Activated naive CD8-positive, alpha-beta T cell treated with anti-CD3 and anti-CD28 coated beads for 36 hours (primary cell): ENCODE measurements at regions not wholly inside any gene's neighbourhood (a gene's known extent, or its start where the extent isn't known, plus 50 kb on each side); places are given as distances from the start of the nearest gene placed in this dataset.
"Not testable (repeated sequence)": the region's sequence is repeated elsewhere in the genome, so short reads cannot be mapped to it uniquely, and the experiment has no call there.

Experiments used
- DNase-seq: peaks from one replicate; pipeline ENCODE4 v3.0.0; 2021
- H3K27ac Mint-ChIP-seq: one replicate; pipeline ENCODE4 v1.8.0; 2022; ENCODE audit warnings: mild to moderate bottlenecking, moderate library complexity, mixed read lengths
- H3K27me3 Mint-ChIP-seq: one replicate; pipeline ENCODE4 v1.8.0; 2022; ENCODE audit warnings: mild to moderate bottlenecking, mixed read lengths
- H3K36me3 Mint-ChIP-seq: one replicate; pipeline ENCODE4 v1.8.0; 2021; ENCODE audit warnings: mild to moderate bottlenecking, mixed read lengths
- H3K4me1 Mint-ChIP-seq: one replicate; pipeline ENCODE4 v1.8.0; 2021; ENCODE audit warnings: mixed read lengths
- H3K4me3 Mint-ChIP-seq: one replicate; pipeline ENCODE4 v1.8.0; 2022; ENCODE audit warnings: mild to moderate bottlenecking, moderate library complexity, mixed read lengths
- H3K9me3 Mint-ChIP-seq: one replicate; pipeline ENCODE4 v1.8.0; 2022; ENCODE audit warnings: mixed read lengths

DNA sequence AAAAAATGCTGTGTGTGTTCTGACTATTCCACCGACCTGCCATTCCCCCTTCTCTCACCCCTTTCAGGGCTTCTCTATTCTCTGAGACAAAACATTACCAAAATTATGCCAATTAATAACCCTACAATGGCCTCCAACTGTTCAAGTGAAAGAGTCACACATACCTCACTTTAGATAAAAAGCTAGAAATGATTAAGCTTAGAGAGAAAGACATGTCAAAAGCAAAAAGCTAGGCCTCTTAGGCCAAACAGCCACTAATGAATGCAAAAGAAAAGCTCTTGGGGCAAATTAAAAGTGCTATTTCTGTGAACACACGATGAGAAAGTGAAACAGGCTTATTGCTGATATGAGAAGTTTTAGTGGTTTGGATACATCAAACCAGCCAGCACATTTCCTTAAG lies 279.6 kb upstream of the GRAMD2B start:
- no peaks in the 10 kb centered on the region for H3K27me3 Mint-ChIP-seq
- no peak overlapping the region for H3K4me3 Mint-ChIP-seq
- no peak overlapping the region for H3K27ac Mint-ChIP-seq
- no peak for DNase-seq
- no peaks in the 10 kb centered on the region for H3K4me1 Mint-ChIP-seq
- H3K36me3 Mint-ChIP-seq = no peaks in the 10 kb centered on the region
- H3K9me3 Mint-ChIP-seq = peaks cover 10% of the 10 kb centered on the region

DNA sequence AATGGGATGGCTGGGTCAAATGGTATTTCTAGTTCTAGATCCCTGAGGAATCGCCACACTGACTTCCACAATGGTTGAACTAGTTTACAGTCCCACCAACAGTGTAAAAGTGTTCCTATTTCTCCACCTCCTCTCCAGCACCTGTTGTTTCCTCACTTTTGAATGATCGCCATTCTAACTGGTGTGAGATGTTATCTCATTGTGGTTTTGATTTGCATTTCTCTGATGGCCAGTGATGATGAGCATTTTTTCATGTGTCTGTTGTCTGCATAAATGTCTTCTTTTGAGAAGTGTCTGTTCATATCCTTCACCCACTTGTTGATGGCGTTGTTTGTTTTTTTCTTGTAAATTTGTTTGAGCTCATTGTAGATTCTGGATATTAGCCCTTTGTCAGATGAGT lies 272.9 kb upstream of the GRAMD2B start:
- not testable (repeated sequence) for H3K4me3 Mint-ChIP-seq

DNA sequence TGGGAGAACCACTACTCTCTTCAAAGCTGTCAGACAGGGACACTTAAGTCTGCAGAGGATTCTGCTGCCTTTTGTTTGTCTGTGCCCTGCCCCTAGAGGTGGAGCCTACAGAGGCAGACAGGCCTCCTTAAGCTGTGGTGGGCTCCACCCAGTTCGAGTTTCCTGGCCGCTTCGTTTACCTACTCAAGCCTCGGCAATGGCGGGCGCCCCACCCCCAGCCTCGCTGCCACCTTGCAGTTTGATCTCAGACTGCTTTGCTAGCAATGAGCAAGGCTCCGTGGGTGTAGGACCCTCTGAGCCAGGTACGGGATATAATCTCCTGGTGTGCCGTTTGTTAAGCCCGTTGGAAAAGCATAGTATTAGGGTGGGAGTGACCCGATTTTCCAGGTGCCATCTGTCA lies 267.9 kb upstream of the GRAMD2B start:
- H3K27me3 Mint-ChIP-seq, H3K36me3 Mint-ChIP-seq, H3K27ac Mint-ChIP-seq, DNase-seq, H3K4me1 Mint-ChIP-seq, H3K4me3 Mint-ChIP-seq: not testable (repeated sequence)
- H3K9me3 Mint-ChIP-seq = peaks cover 15% of the 10 kb centered on the region

More for the DNA sequence above, 272.9 kb upstream of the GRAMD2B start:
- H3K4me1 Mint-ChIP-seq, H3K36me3 Mint-ChIP-seq, H3K27me3 Mint-ChIP-seq, DNase-seq, H3K27ac Mint-ChIP-seq: not testable (repeated sequence)
- H3K9me3 Mint-ChIP-seq = peaks cover 15% of the 10 kb centered on the region

DNA sequence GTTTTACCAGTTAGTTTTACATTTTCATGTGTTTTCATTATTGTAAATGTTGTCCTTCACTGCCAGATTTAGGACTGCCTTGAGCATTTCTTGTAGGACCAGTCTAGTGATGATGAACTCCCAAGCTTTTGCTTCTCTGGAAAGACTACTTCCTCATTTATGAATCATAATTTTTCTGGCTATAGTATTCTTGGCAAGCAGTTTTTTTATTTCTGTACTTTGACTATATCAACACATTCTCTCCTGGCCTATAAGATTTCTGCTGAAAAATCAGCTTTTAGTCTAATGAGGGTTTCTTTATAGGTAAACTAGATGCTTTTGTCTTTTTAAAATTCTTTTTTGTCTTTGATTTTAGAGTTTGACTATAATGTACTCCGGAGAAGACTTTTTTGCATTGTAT lies 256.8 kb upstream of the GRAMD2B start:
- Mint-ChIP-seq H3K27me3 (no peaks in the 10 kb centered on the region), H3K4me1 (no peaks in the 10 kb centered on the region), H3K4me3 (no peak overlapping the region), H3K9me3 (peaks cover 15% of the 10 kb centered on the region), H3K36me3 (no peaks in the 10 kb centered on the region), H3K27ac (no peak overlapping the region)
- DNase-seq = no peak

DNA sequence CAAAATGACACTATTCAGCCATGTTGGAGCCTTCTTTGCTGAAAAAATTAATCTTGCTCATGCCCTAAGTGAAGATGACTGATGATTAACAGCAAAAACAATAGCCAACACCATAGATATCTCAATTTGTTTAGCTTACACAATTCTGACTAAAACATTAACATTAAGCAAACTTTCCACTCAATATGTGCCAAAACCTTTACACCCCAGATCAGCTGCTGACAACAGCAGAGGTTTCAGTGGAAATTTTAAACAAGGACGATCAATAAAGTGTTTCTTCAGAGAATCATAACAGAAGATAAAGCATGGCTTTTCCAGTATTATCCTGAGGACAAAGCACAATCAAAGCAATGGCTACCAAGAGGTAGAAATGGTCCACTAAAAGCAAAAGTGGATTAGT lies 254.4 kb upstream of the GRAMD2B start:
- H3K4me3 Mint-ChIP-seq = no peak overlapping the region
- H3K4me1 Mint-ChIP-seq = no peaks in the 10 kb centered on the region
- H3K36me3 Mint-ChIP-seq = no peaks in the 10 kb centered on the region

DNA sequence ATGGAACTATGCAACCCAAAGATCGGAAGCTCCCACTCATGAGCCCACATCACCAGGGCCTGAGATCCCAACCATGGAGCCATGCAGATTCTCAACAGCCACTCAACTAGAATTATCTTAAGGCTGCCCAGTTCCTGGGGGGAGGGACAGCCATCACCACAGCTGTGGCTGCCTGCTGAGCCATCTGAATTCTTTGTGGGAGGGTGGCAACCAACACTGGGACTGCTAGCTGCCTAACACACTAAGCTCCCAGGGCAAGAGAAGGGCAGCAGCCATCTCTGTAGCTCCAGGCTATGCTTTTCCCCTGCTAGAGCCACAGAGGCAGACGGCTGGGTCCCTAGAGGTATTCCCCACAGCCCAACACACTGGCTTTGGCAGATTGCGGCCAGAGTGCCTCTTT lies 251.3 kb upstream of the GRAMD2B start:
- H3K27me3 Mint-ChIP-seq = no peaks in the 10 kb centered on the region
- H3K4me1 Mint-ChIP-seq = no peaks in the 10 kb centered on the region
- no peak for DNase-seq
- no peak overlapping the region for H3K4me3 Mint-ChIP-seq
- peaks cover 15% of the 10 kb centered on the region for H3K9me3 Mint-ChIP-seq
- H3K36me3 Mint-ChIP-seq = no peaks in the 10 kb centered on the region
- H3K27ac Mint-ChIP-seq = no peak overlapping the region

More for the DNA sequence above, 254.4 kb upstream of the GRAMD2B start:
- no peak for DNase-seq
- Mint-ChIP-seq H3K9me3 (peaks cover 19% of the 10 kb centered on the region), H3K27me3 (no peaks in the 10 kb centered on the region), H3K27ac (no peak overlapping the region)

DNA sequence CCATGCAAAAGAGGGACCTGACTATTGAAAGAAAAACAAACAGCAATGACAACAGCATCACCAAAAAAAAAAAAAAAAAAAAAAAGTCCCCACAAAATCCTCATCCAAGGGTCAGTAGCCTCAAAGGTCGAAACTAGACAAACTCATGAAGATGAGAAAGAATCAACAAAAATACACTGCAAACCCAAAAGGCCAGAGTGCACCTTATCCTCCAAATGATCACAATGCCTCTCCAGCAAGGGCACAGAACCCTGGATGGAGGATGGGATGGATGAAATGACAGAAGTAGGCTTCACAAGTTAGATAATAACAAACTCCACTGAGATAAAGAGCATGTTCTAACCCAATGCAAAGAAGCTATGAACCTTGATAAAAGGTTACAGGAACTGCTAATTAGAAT lies 250.4 kb upstream of the GRAMD2B start:
- Mint-ChIP-seq H3K4me1 (no peaks in the 10 kb centered on the region), H3K27ac (no peak overlapping the region), H3K36me3 (no peaks in the 10 kb centered on the region), H3K9me3 (peaks cover 10% of the 10 kb centered on the region), H3K27me3 (no peaks in the 10 kb centered on the region), H3K4me3 (no peak overlapping the region)
- no peak for DNase-seq

DNA sequence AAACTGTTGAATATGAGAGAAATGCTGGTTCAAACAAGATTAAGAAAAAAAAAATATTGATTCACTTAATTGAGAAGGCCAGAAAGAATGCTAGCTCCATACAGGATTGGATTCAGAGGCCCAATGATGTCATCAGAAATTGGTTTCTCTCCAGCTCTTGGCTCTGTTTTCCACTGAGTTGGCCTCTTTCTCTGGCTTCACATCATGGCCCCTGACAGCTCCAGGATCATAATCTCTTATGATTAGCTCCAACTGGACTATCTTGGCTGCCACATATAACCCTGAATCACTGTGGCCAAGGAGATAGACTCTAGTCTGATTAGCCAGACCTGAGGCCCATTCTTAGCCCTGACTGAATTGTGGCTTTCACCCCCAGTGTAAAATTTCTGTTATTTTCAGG lies 244.7 kb upstream of the GRAMD2B start:
- Mint-ChIP-seq H3K9me3 (peaks cover 4% of the 10 kb centered on the region), H3K27me3 (no peaks in the 10 kb centered on the region), H3K4me1 (no peaks in the 10 kb centered on the region), H3K27ac (no peak overlapping the region), H3K36me3 (no peaks in the 10 kb centered on the region), H3K4me3 (no peak overlapping the region)
- no peak for DNase-seq

DNA sequence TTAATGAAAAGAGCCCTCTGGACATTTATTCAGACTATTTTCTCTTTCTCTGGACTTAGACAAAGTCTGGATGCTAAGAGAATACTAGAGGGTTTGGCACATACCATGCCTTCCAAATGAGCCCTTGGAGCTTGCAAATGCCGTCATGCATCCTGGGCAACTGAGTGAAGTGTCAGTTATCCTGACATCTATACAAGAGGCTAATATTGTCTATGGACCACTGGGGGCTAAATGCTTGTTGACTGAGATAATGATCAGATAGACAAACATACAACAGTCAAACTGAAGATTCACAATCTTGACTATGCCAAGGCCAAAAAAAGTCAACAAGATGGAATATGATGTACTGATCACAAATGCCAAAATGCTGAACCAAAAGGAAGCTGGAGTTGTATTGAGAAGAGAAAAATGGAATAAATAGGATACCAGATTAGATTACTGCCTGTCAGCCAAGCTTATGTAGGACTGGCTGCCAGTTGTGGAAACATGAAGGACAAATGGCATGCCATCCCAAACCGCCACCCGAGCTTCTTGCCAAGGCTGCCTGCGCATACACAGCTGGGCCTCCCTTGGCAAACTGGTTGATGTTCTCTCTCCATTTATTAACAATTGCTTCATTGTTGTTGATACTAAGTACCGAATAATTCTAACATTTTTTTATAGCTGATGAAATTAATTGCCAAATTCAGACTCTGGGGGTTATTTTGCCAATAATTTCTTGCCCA lies 240.1 kb upstream of the GRAMD2B start:
- no peaks in the 10 kb centered on the region for H3K27me3 Mint-ChIP-seq
- peaks cover 3% of the 10 kb centered on the region for H3K9me3 Mint-ChIP-seq
- H3K36me3 Mint-ChIP-seq = no peaks in the 10 kb centered on the region
- no peaks in the 10 kb centered on the region for H3K4me1 Mint-ChIP-seq
- no peak for DNase-seq
- no peak overlapping the region for H3K4me3 Mint-ChIP-seq
- no peak overlapping the region for H3K27ac Mint-ChIP-seq

DNA sequence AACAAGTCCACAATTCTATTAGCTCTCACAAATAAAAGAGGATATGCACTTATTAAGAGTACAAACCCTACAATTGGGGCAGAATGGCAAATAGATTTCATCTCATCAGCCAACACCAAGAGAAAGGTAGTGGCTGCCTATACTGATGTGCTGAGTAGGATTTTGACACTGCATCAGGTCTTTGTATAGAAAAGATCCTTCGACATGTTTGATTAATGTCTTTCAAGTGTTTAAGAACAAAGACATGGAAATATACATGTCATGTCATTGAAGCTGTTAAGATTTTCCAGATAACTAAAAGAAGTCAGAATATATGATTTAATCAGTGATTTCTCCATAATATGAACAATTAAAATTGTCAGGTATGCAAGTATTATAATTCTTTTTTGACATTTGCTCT lies 238.7 kb upstream of the GRAMD2B start:
- H3K36me3 Mint-ChIP-seq = no peaks in the 10 kb centered on the region
- no peak overlapping the region for H3K4me3 Mint-ChIP-seq
- DNase-seq = no peak
- H3K9me3 Mint-ChIP-seq = peaks cover 4% of the 10 kb centered on the region
- no peaks in the 10 kb centered on the region for H3K4me1 Mint-ChIP-seq
- H3K27ac Mint-ChIP-seq = no peak overlapping the region
- no peaks in the 10 kb centered on the region for H3K27me3 Mint-ChIP-seq

DNA sequence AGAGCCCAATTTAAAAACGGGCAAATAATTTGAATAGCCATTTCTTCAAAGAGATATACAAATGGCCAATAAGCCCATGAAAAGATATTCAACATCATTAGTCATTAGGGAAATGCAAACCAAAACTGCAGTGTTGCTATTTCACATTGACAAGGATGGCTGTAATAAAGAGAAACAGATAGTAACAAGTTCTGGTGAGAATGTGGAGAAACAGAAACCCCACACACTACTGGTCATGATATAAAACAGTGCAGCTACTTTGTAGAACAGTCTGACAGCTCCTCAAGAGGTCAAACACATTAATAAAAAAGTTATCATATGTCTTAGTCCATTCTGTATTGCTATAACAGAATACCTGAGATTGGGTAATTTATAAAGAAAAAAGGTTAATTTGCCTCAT lies 237.0 kb upstream of the GRAMD2B start:
- H3K27ac Mint-ChIP-seq = no peak overlapping the region
- DNase-seq = no peak

DNA sequence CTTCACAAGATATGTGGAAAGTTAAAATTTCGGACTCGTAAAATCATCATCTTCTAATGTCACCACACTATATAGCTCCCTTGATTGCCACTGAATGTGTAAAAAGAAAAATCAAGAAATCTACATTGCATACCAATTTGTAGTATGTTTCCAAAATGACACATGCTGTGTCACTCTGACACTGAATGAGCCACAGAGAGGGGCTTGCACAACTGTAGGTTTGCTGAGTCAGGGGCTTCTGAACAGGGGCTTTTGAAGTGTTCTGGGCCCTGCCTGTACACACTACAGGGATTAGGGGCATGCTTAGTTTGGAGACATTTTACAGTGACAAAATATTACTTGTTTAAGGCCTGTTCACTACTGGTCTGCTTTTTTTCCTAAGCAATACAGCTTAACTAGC lies 234.4 kb upstream of the GRAMD2B start:
- Mint-ChIP-seq H3K4me1 (no peaks in the 10 kb centered on the region), H3K27ac (no peak overlapping the region)

More for the DNA sequence above, 237.0 kb upstream of the GRAMD2B start:
- no peak overlapping the region for H3K4me3 Mint-ChIP-seq
- no peaks in the 10 kb centered on the region for H3K27me3 Mint-ChIP-seq
- no peaks in the 10 kb centered on the region for H3K36me3 Mint-ChIP-seq
- no peaks in the 10 kb centered on the region for H3K4me1 Mint-ChIP-seq
- H3K9me3 Mint-ChIP-seq = peaks cover 4% of the 10 kb centered on the region

DNA sequence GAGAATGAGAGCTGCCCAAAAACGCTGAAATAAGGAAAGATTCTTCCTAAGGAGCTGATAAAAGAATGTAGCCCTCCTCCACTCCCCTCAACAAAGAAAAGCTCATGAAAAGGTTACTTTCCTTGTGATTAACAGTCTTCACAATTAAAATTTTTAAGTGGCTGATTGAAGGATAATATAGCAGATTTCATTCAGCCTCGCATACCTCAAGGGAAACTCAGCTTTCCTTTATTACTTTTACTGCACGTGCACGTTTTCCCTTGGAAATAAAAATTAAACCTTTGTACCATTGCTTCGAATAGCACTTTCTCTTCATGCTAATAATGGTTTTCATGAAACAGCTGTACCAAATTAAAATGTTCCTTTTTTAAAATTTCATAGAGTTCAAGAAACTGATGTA lies 234.0 kb upstream of the GRAMD2B start:
- Mint-ChIP-seq H3K9me3 (peaks cover 4% of the 10 kb centered on the region), H3K36me3 (no peaks in the 10 kb centered on the region), H3K27ac (no peak overlapping the region), H3K4me3 (no peak overlapping the region), H3K4me1 (no peaks in the 10 kb centered on the region), H3K27me3 (no peaks in the 10 kb centered on the region)
- DNase-seq = no peak

More for the DNA sequence above, 234.4 kb upstream of the GRAMD2B start:
- Mint-ChIP-seq H3K27me3 (no peaks in the 10 kb centered on the region), H3K4me3 (no peak overlapping the region), H3K9me3 (peaks cover 4% of the 10 kb centered on the region), H3K36me3 (no peaks in the 10 kb centered on the region)
- no peak for DNase-seq

DNA sequence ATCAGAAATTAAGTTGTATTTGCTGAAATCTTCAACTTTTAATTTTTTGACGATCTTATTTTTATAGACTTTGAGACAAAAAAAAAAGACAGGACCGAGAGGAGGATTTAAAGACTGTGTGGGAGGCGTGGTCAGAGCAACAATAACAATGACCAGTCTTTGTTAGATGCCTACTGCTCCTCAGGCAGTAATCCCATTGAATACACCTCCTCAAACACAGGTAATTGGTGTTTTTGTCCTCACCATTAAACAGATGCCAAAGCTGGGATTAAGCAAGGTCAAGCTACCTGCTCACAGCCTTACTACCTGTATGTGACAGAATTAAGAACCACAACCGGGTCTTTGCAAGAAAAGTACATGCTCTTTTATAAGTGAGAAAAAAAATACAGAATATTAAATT lies 233.3 kb upstream of the GRAMD2B start:
- no peak for DNase-seq

DNA sequence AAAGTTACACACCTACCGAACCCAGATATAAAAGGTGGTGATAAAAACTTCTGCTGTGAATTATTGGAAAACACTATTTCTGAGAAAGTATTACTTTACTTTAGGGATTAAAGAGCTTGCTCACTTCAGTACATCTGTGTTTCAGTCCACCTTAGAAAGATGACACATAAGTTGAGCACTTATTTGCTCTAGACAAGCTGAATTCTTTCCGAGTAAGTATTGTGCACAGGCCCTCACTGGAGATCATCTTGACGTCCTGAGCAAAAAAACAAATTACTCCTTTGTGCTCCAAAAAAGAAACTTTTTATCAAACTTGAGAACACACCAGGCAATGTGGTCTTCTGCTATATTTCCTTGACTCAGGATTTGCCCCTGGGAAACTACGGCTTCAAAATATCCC lies 231.0 kb upstream of the GRAMD2B start:
- DNase-seq = no peak
- Mint-ChIP-seq H3K27me3 (no peaks in the 10 kb centered on the region), H3K4me3 (no peak overlapping the region), H3K27ac (no peak overlapping the region), H3K9me3 (peaks cover 2% of the 10 kb centered on the region), H3K4me1 (no peaks in the 10 kb centered on the region), H3K36me3 (no peaks in the 10 kb centered on the region)

More for the DNA sequence above, 233.3 kb upstream of the GRAMD2B start:
- H3K4me3 Mint-ChIP-seq = no peak overlapping the region
- no peaks in the 10 kb centered on the region for H3K4me1 Mint-ChIP-seq
- H3K27me3 Mint-ChIP-seq = no peaks in the 10 kb centered on the region
- no peak overlapping the region for H3K27ac Mint-ChIP-seq
- no peaks in the 10 kb centered on the region for H3K36me3 Mint-ChIP-seq
- H3K9me3 Mint-ChIP-seq = peaks cover 4% of the 10 kb centered on the region

DNA sequence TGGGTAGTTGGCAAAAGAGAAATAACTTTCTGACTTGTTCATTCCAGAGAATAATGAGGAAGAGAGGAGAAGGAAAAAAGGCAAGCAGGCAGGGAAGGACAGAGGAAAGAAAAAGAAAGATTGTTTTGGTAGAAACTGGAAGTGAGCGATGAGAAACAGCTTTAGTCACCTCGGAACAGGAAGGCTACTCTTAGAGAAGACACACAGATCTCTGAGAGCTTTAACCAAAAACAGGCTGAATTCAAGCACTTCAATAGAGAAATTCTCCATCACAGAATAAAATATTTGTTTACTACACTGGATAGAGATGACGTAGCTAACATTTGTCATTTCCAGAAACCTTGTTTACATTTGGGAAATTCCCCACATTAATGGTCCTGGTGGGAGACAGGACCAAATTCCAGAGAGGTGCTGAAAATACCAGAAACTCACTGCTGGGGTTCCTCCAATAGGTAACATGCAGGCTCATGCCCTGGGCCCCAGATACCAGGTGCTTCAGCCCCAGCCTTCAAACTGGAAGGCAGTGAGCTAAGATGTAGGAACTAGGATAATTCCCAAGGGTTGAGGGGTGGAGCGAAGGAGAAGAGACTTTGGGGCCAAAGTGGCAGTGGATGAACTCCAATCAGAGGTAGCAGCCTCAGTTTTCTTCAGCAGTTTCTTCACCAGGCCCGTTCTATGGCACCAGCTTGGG lies 227.7 kb upstream of the GRAMD2B start:
- Mint-ChIP-seq H3K27me3 (no peaks in the 10 kb centered on the region), H3K9me3 (no peaks in the 10 kb centered on the region), H3K4me1 (no peaks in the 10 kb centered on the region), H3K27ac (no peak overlapping the region), H3K4me3 (no peak overlapping the region), H3K36me3 (no peaks in the 10 kb centered on the region)
- no peak for DNase-seq
